ENCODE measurements at regions not wholly inside any gene's neighbourhood (a gene's known extent, or its start where the extent isn't known, plus 50 kb on each side); places are given as distances from the start of the nearest gene placed in this dataset.
"Not testable (repeated sequence)": the region's sequence is repeated elsewhere in the genome, so short reads cannot be mapped to it uniquely, and the experiment has no call there.

DNA sequence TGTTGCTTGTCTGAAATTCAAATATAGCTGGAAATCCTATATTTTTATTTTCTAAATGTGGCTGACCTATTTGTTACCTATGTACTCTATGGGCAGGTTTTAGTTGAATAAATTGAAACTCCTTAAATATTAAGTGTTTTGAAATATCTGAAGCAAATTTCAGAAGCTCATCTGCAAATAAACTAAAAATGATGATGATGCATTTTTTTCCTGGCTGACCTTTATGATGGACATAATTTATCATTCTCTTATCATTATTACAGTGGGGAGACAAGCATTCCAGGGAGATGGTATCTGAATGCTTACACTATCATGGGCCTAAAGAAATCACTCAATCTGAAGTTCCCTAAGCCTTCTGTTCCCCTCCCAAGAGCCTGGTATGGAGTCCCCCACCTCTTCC, 1225.2 kb downstream of the AACS start:
- no peak for DNase-seq (ENCODE audit: low read depth)

DNA sequence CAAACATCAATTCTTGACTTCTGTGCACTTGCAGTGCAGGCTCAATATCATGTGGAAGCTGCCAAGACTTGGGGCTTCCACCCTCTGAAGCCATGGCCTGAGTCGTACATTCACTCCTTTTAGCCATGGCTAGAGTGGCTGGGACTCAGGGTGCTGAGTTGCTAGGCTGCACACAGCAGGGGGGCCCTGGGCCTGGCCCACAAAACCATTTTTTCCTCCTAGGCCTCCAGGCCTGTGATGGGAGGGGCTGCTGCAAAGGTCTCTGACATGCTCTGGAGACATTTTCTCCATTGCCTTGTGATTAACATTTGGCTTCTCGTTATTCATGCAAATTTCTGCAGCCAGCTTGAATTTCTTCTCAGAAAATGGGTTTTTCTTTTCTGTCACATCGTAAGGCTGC, 1226.8 kb downstream of the AACS start:
- DNase-seq (ENCODE audit: low read depth) = not testable (repeated sequence)

GRCh38 chr12:126295652-126296051, 1230.4 kb downstream of the AACS start:
- no peak for DNase-seq (ENCODE audit: low read depth)

- no peak for DNase-seq (ENCODE audit: low read depth)
Observed at GRCh38 chr12:126309278-126309677, 1244.0 kb downstream of the AACS start.

DNA sequence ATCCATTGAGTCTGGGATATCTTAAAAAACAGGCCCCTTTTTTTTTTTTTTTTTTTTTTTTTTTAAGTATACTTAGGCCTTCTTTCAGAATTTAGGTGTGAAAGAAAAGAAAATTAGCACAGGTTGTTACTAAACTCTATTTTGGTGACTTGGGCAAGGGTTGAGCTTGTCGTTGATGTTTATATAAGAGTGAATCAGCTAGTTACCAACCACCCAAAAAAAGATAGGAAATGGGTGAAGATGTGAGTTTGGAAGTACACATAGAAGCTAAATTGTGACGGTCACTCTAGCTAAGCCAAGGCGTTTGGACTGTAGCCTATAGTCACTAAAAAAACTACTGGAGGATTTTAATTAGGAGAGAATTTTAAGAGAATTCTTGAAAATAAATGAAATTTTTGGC, 1247.2 kb downstream of the AACS start:
- DNase-seq (ENCODE audit: low read depth) = no peak

- no peak for DNase-seq (ENCODE audit: low read depth)
Observed at GRCh38 chr12:126316411-126316810, 1251.2 kb downstream of the AACS start.

DNA sequence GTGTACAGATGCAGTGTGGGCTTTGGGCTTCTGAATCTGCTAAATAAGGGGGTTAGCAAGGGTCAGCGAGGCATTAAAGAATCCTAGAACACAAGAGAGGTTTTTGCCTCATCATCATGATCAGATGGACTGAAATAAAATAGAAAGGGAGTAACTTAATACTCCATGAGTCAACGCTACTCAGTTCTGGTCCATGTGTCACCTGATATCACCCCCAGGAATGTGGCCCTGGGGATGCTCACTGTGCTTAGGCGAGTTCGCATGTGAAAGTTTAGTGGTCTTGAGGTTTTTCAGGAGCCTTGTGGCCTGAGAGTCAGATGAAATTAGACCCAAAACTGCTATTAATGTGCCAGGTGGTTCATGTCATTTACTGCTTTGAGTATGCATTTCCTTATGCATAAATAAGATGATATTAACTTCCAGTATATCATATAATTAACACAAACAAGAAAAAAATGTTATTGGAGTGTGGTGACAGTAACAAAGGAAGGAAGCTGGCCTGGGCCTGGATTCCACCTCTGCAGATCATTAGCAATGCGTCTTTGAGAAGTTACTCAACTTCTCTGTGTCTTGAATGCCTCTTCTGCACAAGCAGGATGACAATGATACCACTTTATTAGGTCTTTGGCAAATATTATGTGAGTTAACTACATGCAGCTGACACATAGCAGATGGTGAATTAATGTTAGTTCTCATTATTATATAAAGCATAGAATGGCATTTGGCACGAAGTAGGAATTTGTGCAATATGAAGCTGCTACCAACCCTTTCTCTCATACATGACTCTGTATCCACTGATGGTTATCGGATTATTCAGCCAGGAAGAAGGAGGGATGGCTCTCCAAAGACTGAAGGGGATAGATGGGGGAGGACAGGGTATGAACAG, 1272.6 kb downstream of the AACS start:
- DNase-seq (ENCODE audit: low read depth) = no peak

GRCh38 chr12:126342866-126343265, 1277.6 kb downstream of the AACS start:
- DNase-seq (ENCODE audit: low read depth) = no peak

DNA sequence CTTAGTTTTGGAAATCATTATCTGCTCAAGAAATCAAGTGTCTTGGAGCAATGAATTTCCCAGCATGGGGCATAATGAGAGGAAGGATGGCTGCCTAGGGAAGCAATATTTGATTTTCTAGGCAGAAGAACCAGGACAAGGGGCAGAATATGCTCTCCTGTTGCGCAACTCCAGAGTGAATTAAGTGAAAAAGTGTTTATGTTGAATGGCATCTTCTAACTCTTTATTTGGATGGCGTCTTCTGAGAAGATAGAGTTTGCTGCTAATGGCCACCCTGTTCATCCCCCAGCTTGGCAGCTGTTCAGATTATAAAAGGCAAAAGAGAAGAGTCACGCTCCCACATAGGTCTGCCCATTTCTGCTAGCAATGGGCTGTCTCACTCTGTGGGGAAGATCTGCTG, 1278.1 kb downstream of the AACS start:
- DNase-seq (ENCODE audit: low read depth) = no peak

GRCh38 chr12:126346087-126346486, 1280.9 kb downstream of the AACS start:
- no peak for DNase-seq (ENCODE audit: low read depth)

DNA sequence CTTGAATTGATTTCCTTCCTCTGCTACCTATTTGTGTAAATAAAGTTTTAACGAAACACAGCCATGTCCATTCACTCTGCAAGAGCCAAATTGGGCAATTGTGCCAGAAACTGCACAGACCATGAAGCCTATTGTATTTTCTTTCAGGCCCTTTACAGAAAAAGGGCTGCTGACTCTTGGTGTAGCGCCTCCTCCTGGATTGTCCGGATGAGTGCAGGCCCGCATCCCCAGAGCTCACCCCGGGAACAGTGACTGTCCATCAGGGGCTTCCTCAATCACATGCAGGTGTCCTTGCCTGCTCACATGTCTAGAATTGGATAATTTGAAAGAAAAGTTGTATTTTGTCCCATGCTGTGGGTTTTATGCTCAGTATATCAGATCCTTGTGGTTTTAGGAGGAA, 1282.2 kb downstream of the AACS start:
- DNase-seq (ENCODE audit: low read depth) = no peak

- DNase-seq (ENCODE audit: low read depth) = no peak
Observed at GRCh38 chr12:126349383-126349782, 1284.1 kb downstream of the AACS start.

GRCh38 chr12:126353604-126354003, 1288.4 kb downstream of the AACS start:
- no peak for DNase-seq (ENCODE audit: low read depth)

DNA sequence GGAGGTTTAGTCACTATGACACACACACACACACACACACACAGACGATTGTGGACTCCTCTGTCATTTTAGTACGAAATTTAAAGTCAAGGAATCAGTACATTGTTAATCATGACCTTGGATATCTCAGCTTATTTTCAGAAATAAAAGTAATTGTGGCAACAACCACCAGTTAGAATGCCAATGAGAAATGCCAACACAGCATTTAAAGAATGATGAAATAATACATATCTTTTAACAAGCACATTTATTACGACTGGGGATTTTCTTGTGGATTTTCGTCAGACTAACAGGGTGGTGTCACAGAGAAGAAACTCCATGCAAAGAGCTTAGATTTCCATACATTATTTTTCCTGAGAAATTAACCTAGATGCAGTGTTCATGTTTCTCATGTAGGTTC, 1289.4 kb downstream of the AACS start:
- DNase-seq (ENCODE audit: low read depth) = no peak

- no peak for DNase-seq (ENCODE audit: low read depth)
Observed at GRCh38 chr12:126355346-126355745, 1290.1 kb downstream of the AACS start.

DNA sequence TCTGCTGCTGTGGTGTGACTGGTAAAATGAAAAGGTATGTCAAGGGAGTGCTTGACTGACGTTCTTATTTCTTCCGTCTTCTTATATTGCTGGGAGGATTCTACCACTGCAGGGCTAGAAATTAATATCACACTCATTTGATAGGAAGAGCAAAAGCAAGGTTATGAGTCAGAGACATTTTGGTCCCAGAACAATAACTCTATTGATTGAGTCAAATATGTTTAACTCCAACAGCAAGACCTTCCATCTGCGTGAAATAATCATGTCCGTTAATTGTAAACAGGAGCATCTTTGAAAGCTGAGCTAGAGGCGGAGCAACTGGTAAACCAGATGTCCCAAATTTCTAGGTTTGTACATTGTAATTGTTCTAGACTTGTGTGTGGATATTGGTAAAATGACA, 1293.6 kb downstream of the AACS start:
- DNase-seq (ENCODE audit: low read depth) = no peak

DNA sequence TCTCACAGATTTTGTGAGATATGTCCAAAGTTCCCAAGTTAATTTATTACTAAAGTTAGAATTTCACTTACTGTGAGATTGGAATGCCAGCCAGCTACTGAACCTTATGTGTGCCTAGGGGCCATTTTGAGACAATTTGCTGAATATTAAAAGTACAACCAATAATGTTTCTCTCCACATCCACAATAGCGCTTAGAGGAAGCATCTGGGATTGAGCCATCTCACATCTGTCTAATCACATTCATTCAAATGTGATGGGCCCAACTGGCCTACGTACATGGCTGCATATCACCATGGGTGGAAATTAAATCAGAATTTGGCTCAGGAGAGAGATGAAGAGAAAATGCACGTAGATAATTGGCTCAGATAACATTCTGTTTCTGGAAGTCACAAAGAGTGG, 1294.0 kb downstream of the AACS start:
- DNase-seq (ENCODE audit: low read depth) = no peak

GRCh38 chr12:126361804-126362203, 1296.6 kb downstream of the AACS start:
- no peak for DNase-seq (ENCODE audit: low read depth)

GRCh38 chr12:126362493-126362892, 1297.3 kb downstream of the AACS start:
- DNase-seq (ENCODE audit: low read depth) = no peak

DNA sequence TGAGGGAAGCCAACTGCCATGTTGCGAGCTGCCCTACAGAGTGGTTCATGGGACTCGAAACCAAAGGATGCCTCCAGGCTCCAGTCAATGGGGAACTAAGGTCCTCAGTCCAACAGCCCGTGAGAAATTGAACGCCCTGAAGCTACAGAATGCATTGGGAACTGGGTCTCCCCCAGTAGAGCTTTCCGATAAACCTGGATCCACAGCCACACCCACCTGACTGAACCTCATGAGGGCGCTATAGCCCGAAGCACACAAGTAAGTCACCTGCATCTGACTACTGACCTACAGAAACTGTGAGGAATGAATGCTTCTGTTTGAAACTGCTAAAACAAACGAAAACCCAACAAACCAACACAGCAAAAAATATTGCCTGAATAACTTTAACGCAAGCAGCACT, 1297.7 kb downstream of the AACS start:
- no peak for DNase-seq (ENCODE audit: low read depth)

- DNase-seq (ENCODE audit: low read depth) = no peak
Observed at GRCh38 chr12:126369487-126370463, 1304.5 kb downstream of the AACS start.

GRCh38 chr12:126383506-126383905, 1318.3 kb downstream of the AACS start:
- DNase-seq (ENCODE audit: low read depth) = no peak

GRCh38 chr12:126384026-126384564, 1318.9 kb downstream of the AACS start:
- no peak for DNase-seq (ENCODE audit: low read depth)
